GM12878 (cell line): ENCODE measurements at regions not wholly inside any gene's neighbourhood (a gene's known extent, or its start where the extent isn't known, plus 50 kb on each side); places are given as distances from the start of the nearest gene placed in this dataset.
A peak's percentile ranks its signal among the peaks of the same experiment; 100 is the strongest.

ENCODE experiments used
- ATAC-seq: fragments of 200-7000 bp; cut with Tn5 transposase; 3 replicates; pipeline ENCODE4 v1.9.1; 2020; ENCODE audit warnings: mild to moderate bottlenecking, moderate library complexity
- BruUV-seq: library from RNA; stranded (reverse); fragments of 400-500 nt; replicated peaks from 2 replicates; lab custom pipeline; 2021; lab: Mats Ljungman, UMichigan
- CTCF ChIA-PET: fragments of 300-600 bp; sonication (Branson Sonifier 250); formaldehyde crosslinking; extraction: SDS; loops from one replicate; lab custom pipeline; 2021; ENCODE audit warnings: inconsistent platforms; lab: Yijun Ruan, JAX
- POLR2A ChIA-PET: fragments of 350-600 bp; formaldehyde crosslinking; extraction: SDS; loops from one replicate; lab custom pipeline; 2021; ENCODE audit warnings: inconsistent platforms; lab: Charles Lee
- RAD21 ChIA-PET: fragments of 300-600 bp; sonication (Branson Sonifier 250); formaldehyde crosslinking; loops from one replicate; lab custom pipeline; 2023; ENCODE audit warnings: antibody characterized with exemption; ENCODE audit not compliant: unreplicated experiment; lab: Charles Lee
- SMC1A ChIA-PET: fragments of 300-600 bp; sonication (Branson Sonifier 250); formaldehyde crosslinking; loops from one replicate; lab custom pipeline; 2023; ENCODE audit not compliant: unreplicated experiment, uncharacterized antibody; lab: Charles Lee
- DNase-seq: peaks from one replicate; pipeline ENCODE4 v3.0.0-alpha.2; 2011; ENCODE audit warnings: low read depth, low spot score
- FAIRE-seq: peaks from 3 replicates; lab custom pipeline; 2011; peaks lifted over from hg19 to GRCh38; lab: Jason Lieb, UNC
- H2AFZ ChIP-seq: 2 replicates; pipeline ENCODE4 v1.6.0; 2011; ENCODE audit warnings: low read depth, low read length, control low read depth; ENCODE audit not compliant: control insufficient read depth
- H3K27ac ChIP-seq: 2 replicates; pipeline ENCODE4 v1.5.1; 2011; ENCODE audit warnings: control low read depth; ENCODE audit not compliant: control insufficient read depth, insufficient read depth
- H3K27me3 ChIP-seq, 2 experiments: replicated peaks in 1 of 2; 2 replicates each; pipeline versions ENCODE4 v1.6.0 to v1.6.1; 2011; ENCODE audit warnings: low read length in 1 of 2; ENCODE audit not compliant: control insufficient read depth in 2 of 2, insufficient read depth in 2 of 2
- H3K36me3 ChIP-seq, 2 experiments: 2 replicates each; pipeline ENCODE4 v1.5.1; 2011; ENCODE audit warnings: low read length in 1 of 2; ENCODE audit not compliant: control insufficient read depth in 2 of 2, insufficient read depth in 2 of 2
- H3K4me1 ChIP-seq: 2 replicates; pipeline ENCODE4 v1.6.1; 2011; ENCODE audit warnings: mild to moderate bottlenecking, low read length, moderate library complexity, mixed read lengths; ENCODE audit not compliant: control insufficient read depth, insufficient read depth
- H3K4me2 ChIP-seq: 2 replicates; pipeline ENCODE4 v1.6.0; 2011; ENCODE audit warnings: control low read depth; ENCODE audit not compliant: control insufficient read depth, insufficient read depth
- H3K4me3 ChIP-seq: fragments of 200-600 bp; sonication (generic); 2 replicates; pipeline ENCODE4 v1.5.1; 2016
- H3K79me2 ChIP-seq: 2 replicates; pipeline ENCODE4 v1.6.0; 2011; ENCODE audit warnings: low read length; ENCODE audit not compliant: control insufficient read depth, insufficient read depth
- H3K9ac ChIP-seq: 2 replicates; pipeline ENCODE4 v1.8.0; 2011; ENCODE audit warnings: low read length, control low read depth, mixed read lengths; ENCODE audit not compliant: control insufficient read depth, insufficient read depth
- H3K9me3 ChIP-seq: replicated peaks from 3 replicates; pipeline ENCODE4 v1.5.1; 2011; ENCODE audit warnings: mild to moderate bottlenecking, low read length; ENCODE audit not compliant: control insufficient read depth, insufficient read depth
- H4K20me1 ChIP-seq: 2 replicates; pipeline ENCODE4 v1.6.0; 2011; ENCODE audit not compliant: control insufficient read depth, insufficient read depth
- CBFB ChIP-seq: IDR thresholded peaks from 2 replicates; pipeline ENCODE4 v1.6.1; 2016; ENCODE audit warnings: antibody characterized with exemption, low read depth
- GABPA ChIP-seq: IDR thresholded peaks from 2 replicates; pipeline ENCODE4 v1.6.1; 2014; ENCODE audit warnings: antibody characterized with exemption, low read depth, mild to moderate bottlenecking, inconsistent platforms
- IRF4 ChIP-seq: IDR thresholded peaks from 2 replicates; pipeline ENCODE4 v1.6.1; 2011; ENCODE audit warnings: low read depth, low read length
- MTA3 ChIP-seq: IDR thresholded peaks from 2 replicates; pipeline ENCODE4 v1.6.1; 2012; ENCODE audit warnings: low read length, inconsistent platforms, borderline replicate concordance
- NR2C2 ChIP-seq: IDR thresholded peaks from 2 replicates; pipeline ENCODE4 v1.6.1; 2011; ENCODE audit warnings: borderline replicate concordance, low read depth; ENCODE audit not compliant: control insufficient read depth, insufficient read length
- RB1 ChIP-seq: fragments of 450-650 bp; formaldehyde crosslinking; IDR thresholded peaks from 2 replicates; pipeline ENCODE4 v1.6.1; 2017; ENCODE audit warnings: mild to moderate bottlenecking, borderline replicate concordance
- RCOR1 ChIP-seq: conservative IDR thresholded peaks from 2 replicates; pipeline ENCODE4 v1.6.1; 2012; ENCODE audit warnings: low read depth, low read length, improper control_type of control experiment
- RELA ChIP-seq: fragments of 450-650 bp; IDR thresholded peaks from 2 replicates; pipeline ENCODE4 v1.8.0; 2014; ENCODE audit warnings: borderline replicate concordance; ENCODE audit not compliant: partially characterized antibody
- RFX5 ChIP-seq: IDR thresholded peaks from 2 replicates; pipeline ENCODE4 v1.6.1; 2011; ENCODE audit warnings: low read depth, low read length, improper control_type of control experiment
- RUNX3 ChIP-seq: IDR thresholded peaks from 2 replicates; pipeline ENCODE4 v1.6.1; 2012; ENCODE audit warnings: low read length, inconsistent platforms
- SMC3 ChIP-seq: IDR thresholded peaks from 2 replicates; pipeline ENCODE4 v1.6.1; 2011; ENCODE audit warnings: low read length, improper control_type of control experiment, borderline replicate concordance
- TCF12 ChIP-seq: IDR thresholded peaks from 2 replicates; pipeline ENCODE4 v1.6.1; 2011; ENCODE audit warnings: low read depth, mild to moderate bottlenecking, low read length
- WGBS: methylation state at CpG from one replicate; pipeline ENCODE4 v1.1.6; 2016; ENCODE audit warnings: low lambda C conversion rate; ENCODE audit not compliant: insufficient replicate concordance, insufficient coverage; ENCODE audit errors: missing lambda C conversion rate; 5-methylcytosine and 5-hydroxymethylcytosine counted together
- in situ Hi-C: fragments of 300-500 bp; cut with MboI; formaldehyde crosslinking; loops from 9 replicates; pipeline ENCODE4 v1.14.3; 2018; ENCODE audit warnings: mixed read lengths
- intact Hi-C: fragments of 100-400 bp; cut with micrococcal nuclease; formaldehyde crosslinking; loops from one replicate; pipeline ENCODE4 v1.14.2; 2022; ENCODE audit not compliant: unreplicated experiment
- TF ChIP-seq, protein P1 (sequence below): fragments of 450-650 bp; IDR thresholded peaks from 2 replicates; pipeline ENCODE4 v1.6.1; 2017; ENCODE audit warnings: mild to moderate bottlenecking, low read depth, inconsistent platforms; ENCODE audit not compliant: poor library complexity, severe bottlenecking
- TF ChIP-seq, protein P2 (sequence below): fragments of 450-650 bp; IDR thresholded peaks from 2 replicates; pipeline ENCODE4 v1.6.1; 2016; ENCODE audit warnings: mild to moderate bottlenecking
- TF ChIP-seq, protein P3 (sequence below): fragments of 450-650 bp; IDR thresholded peaks from 2 replicates; pipeline ENCODE4 v1.6.1; 2017; ENCODE audit warnings: mild to moderate bottlenecking
- TF ChIP-seq, protein P4 (sequence below): IDR thresholded peaks from 2 replicates; pipeline ENCODE4 v1.6.1; 2012; ENCODE audit warnings: mild to moderate bottlenecking, low read depth, low read length

DNA sequence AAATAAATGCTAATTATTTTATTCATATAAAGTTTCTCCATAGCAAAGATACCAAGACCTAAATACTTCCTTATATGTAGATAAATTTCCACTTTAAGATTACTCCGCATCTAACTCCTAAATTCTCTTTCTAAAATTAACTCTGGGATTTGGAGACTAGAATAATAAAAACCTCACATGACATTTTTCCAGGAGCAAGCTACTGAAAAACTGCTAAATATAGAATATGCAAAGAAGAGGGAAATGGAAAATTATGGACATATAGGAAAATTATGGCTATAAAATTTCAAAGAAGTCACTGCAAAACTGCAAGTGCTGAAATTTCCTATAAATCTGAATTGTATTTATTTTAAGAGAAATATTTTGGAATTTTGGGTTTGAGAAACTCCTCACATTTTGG lies 186.2 kb downstream of the DUSP6 start:
- in situ Hi-C loops (no loop called here), intact Hi-C loops (no loop called here)
- Histone ChIP-seq H3K9ac (no peak overlapping the region), H3K79me2 (no peaks in the 10 kb centered on the region), H3K27ac (no peak overlapping the region), H2AFZ (no peak overlapping the region), H3K4me3 (no peak overlapping the region), H3K36me3 (no peaks in the 10 kb centered on the region), H3K4me1 (peaks cover 3% of the 10 kb centered on the region; the same call in 1 of the 2 replicates), H3K4me2 (peak overlapping the region; percentile 27; the same call in 1 of the 2 replicates), H3K9me3 (no peaks in the 10 kb centered on the region), H3K27me3 (no peaks in the 10 kb centered on the region), H4K20me1 (no peaks in the 10 kb centered on the region)
- RAD21 ChIA-PET: interaction anchor here (1.0 to 1.4 kb wide), 2 partner anchors 59 to 149 kb away, joined by 3 to 5 read pairs; no protein-coding TSS in a partner anchor
- ATAC-seq: no peak
- FAIRE-seq: no peak
- POLR2A ChIA-PET: no interaction called here
- BruUV-seq: no TSS peak
- SMC1A ChIA-PET: interaction anchor here (0.9 to 1.1 kb wide), 3 partner anchors 10 to 167 kb away, joined by 3 to 5 read pairs (median 4); no protein-coding TSS in a partner anchor
- CTCF ChIA-PET: interaction anchor here (2.2 kb wide), 1 partner anchor 10 kb away, joined by 7 read pairs; no protein-coding TSS in a partner anchor
- no peak for DNase-seq
- whole genome bisulfite sequencing: 89% methylated on average over 1 of the region's 1 CpG
- TF ChIP-seq SMC3 (no peak), CBFB (no peak), RFX5 (no peak), MTA3 (no peak), RCOR1 (no peak), NR2C2 (no peak), RELA (no peak), RB1 (no peak), RUNX3 (no peak), GABPA (no peak), IRF4 (no peak), TCF12 (no peak)
- TF ChIP-seq, protein P1, sequence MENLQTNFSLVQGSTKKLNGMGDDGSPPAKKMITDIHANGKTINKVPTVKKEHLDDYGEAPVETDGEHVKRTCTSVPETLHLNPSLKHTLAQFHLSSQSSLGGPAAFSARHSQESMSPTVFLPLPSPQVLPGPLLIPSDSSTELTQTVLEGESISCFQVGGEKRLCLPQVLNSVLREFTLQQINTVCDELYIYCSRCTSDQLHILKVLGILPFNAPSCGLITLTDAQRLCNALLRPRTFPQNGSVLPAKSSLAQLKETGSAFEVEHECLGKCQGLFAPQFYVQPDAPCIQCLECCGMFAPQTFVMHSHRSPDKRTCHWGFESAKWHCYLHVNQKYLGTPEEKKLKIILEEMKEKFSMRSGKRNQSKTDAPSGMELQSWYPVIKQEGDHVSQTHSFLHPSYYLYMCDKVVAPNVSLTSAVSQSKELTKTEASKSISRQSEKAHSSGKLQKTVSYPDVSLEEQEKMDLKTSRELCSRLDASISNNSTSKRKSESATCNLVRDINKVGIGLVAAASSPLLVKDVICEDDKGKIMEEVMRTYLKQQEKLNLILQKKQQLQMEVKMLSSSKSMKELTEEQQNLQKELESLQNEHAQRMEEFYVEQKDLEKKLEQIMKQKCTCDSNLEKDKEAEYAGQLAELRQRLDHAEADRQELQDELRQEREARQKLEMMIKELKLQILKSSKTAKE: no peak
- TF ChIP-seq, protein P2, sequence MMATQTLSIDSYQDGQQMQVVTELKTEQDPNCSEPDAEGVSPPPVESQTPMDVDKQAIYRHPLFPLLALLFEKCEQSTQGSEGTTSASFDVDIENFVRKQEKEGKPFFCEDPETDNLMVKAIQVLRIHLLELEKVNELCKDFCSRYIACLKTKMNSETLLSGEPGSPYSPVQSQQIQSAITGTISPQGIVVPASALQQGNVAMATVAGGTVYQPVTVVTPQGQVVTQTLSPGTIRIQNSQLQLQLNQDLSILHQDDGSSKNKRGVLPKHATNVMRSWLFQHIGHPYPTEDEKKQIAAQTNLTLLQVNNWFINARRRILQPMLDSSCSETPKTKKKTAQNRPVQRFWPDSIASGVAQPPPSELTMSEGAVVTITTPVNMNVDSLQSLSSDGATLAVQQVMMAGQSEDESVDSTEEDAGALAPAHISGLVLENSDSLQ: no peak
- TF ChIP-seq, protein P3, sequence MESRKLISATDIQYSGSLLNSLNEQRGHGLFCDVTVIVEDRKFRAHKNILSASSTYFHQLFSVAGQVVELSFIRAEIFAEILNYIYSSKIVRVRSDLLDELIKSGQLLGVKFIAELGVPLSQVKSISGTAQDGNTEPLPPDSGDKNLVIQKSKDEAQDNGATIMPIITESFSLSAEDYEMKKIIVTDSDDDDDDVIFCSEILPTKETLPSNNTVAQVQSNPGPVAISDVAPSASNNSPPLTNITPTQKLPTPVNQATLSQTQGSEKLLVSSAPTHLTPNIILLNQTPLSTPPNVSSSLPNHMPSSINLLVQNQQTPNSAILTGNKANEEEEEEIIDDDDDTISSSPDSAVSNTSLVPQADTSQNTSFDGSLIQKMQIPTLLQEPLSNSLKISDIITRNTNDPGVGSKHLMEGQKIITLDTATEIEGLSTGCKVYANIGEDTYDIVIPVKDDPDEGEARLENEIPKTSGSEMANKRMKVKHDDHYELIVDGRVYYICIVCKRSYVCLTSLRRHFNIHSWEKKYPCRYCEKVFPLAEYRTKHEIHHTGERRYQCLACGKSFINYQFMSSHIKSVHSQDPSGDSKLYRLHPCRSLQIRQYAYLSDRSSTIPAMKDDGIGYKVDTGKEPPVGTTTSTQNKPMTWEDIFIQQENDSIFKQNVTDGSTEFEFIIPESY: no peak
- TF ChIP-seq, protein P4, sequence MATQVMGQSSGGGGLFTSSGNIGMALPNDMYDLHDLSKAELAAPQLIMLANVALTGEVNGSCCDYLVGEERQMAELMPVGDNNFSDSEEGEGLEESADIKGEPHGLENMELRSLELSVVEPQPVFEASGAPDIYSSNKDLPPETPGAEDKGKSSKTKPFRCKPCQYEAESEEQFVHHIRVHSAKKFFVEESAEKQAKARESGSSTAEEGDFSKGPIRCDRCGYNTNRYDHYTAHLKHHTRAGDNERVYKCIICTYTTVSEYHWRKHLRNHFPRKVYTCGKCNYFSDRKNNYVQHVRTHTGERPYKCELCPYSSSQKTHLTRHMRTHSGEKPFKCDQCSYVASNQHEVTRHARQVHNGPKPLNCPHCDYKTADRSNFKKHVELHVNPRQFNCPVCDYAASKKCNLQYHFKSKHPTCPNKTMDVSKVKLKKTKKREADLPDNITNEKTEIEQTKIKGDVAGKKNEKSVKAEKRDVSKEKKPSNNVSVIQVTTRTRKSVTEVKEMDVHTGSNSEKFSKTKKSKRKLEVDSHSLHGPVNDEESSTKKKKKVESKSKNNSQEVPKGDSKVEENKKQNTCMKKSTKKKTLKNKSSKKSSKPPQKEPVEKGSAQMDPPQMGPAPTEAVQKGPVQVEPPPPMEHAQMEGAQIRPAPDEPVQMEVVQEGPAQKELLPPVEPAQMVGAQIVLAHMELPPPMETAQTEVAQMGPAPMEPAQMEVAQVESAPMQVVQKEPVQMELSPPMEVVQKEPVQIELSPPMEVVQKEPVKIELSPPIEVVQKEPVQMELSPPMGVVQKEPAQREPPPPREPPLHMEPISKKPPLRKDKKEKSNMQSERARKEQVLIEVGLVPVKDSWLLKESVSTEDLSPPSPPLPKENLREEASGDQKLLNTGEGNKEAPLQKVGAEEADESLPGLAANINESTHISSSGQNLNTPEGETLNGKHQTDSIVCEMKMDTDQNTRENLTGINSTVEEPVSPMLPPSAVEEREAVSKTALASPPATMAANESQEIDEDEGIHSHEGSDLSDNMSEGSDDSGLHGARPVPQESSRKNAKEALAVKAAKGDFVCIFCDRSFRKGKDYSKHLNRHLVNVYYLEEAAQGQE: no peak
